Testis (tissue), 2 donors: ENCODE measurements at regions not wholly inside any gene's neighbourhood (a gene's known extent, or its start where the extent isn't known, plus 50 kb on each side); places are given as distances from the start of the nearest gene placed in this dataset.
"Not testable (repeated sequence)": the region's sequence is repeated elsewhere in the genome, so short reads cannot be mapped to it uniquely, and the experiment has no call there.

ENCODE experiments used
- DNase-seq: peaks from one replicate; pipeline ENCODE4 v3.0.0-alpha.2; 2019
- H3K27ac ChIP-seq, 2 donors: fragments of 200-600 bp; sonication (generic); one replicate each; pipeline ENCODE4 v1.5.1; 2019
- H3K27me3 ChIP-seq: fragments of 200-600 bp; sonication (generic); one replicate; pipeline ENCODE4 v1.5.1; 2019
- H3K36me3 ChIP-seq: fragments of 200-600 bp; sonication (generic); one replicate; pipeline ENCODE4 v1.5.1; 2017; ENCODE audit warnings: low read depth; ENCODE audit errors: missing control alignments
- H3K4me1 ChIP-seq: fragments of 200-600 bp; sonication (generic); one replicate; pipeline ENCODE4 v1.5.1; 2019
- H3K4me3 ChIP-seq, 2 donors: fragments of 200-600 bp; sonication (generic); one replicate each; pipeline ENCODE4 v1.5.1; 2017 to 2019
- H3K9me3 ChIP-seq: fragments of 200-600 bp; sonication (generic); one replicate; pipeline ENCODE4 v1.5.1; 2017
- WGBS, 2 donors: methylation state at CpG; one replicate each; pipeline ENCODE4 v1.1.5; 2018; 5-methylcytosine and 5-hydroxymethylcytosine counted together
- intact Hi-C: fragments of 100-400 bp; cut with DNase I; formaldehyde crosslinking; loops from one replicate; pipeline ENCODE4 v1.15.1; 2023; ENCODE audit warnings: low total_unique reads

DNA sequence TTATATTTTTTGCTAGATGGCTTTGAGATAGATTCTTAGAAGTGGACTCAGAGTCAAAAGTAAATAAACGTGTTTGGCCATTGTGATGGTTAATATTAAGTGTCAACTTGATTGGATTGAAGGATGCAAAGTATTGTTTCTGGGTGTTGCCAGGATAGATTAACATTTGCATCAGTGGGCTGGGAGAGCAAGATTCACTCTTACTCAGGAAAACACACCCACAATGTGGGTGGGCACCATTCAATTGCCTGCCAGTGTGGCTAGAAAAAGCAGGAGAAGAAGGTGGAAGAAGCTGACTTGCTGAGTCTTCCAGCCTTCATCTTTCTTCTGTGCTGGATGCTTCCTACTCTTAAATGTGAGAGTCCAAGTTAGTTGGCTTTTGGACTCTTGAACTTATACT, 368.4 kb upstream of the TSPY2 start:
- intact Hi-C loops, DNase-seq, H3K4me3 ChIP-seq, H3K27me3 ChIP-seq, H3K9me3 ChIP-seq, H3K4me1 ChIP-seq, H3K27ac ChIP-seq, H3K36me3 ChIP-seq: not testable (repeated sequence)
- 71% methylated on average over 1 of the region's 1 CpG; no CpG with 5 or more reads in 1 of the 2 donors for WGBS, 2 donors

DNA sequence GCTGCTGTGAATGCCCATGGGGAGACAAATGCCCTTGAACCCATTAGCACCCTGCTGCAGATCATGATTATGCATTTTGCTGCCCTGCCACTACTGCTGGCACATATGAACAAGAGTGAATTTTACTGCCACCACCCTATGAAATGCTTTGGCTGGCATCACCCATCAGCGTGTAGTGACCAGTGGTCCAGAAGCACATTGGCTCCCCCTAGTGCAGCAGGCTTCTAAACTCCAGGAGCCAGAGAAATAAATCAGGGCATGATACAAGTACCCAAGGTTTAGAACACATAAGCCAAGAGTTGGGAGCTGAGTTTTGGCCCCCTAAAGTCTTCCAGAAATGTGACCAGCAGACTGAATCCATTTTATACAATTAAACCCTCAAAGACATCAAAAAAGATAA, 355.4 kb upstream of the TSPY2 start:
- H3K36me3 ChIP-seq, H3K4me1 ChIP-seq, H3K9me3 ChIP-seq, H3K4me3 ChIP-seq, H3K27me3 ChIP-seq, intact Hi-C loops, H3K27ac ChIP-seq: not testable (repeated sequence)
- peak; percentile 57 for DNase-seq
- 75% methylated on average over 1 of the region's 1 CpG; no CpG with 5 or more reads in 1 of the 2 donors for WGBS, 2 donors

DNA sequence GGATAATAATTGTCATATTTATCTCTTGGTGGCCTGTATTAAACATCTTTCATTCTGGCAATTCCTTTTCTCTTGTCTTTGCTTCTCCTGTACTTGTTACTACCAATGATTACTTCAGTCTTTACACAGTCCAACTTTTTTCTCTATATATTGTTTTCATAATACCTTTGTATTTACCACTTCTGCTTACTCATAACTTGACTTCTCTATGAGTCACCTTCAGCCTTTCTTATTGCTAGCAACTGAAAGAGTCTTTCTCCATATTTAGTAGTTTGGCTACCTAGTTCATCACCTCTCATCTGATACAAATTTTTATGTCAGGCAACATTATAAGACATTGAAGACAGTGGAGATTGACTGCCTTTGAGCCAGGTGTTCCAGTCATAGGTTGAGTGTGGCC, 349.3 kb upstream of the TSPY2 start:
- DNase-seq, intact Hi-C loops, H3K4me1 ChIP-seq: not testable (repeated sequence)

DNA sequence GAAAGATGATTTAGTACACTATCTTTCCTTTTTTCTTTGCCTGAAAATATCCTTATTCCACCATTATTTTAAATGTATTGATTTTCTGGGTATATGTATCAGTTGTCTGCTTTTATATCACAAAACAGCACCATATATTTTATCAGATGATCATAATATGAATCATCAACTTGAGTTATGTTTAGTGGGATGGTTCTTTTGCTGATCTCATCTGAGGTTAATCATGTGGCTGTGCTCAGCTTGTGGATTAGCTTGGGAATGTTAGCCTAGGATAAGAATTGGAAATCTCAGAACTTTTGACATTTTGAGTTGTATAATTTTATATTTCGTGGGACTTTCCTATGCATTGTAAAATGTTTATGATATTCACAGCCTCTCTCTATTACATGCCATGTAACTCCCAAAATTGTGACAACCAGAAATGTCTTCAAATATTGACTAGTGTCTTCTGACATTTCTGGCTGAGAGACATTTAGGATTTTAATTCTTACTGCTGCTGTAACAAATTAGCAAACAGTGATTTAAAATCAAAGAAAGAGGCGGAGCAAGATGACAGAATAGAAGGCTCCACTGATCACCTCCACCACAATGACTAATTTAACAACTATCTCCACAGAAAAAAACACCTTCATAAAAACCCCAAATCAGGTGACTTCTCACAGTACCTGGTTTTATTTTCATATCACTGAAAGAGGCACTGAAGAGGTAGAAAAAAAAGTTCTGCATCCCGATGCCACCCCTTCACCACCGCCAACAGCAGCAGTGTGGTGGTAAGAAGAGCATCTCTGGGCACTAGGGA, 337.1 kb upstream of the TSPY2 start:
- H3K36me3 ChIP-seq, DNase-seq, H3K27ac ChIP-seq, H3K4me3 ChIP-seq, H3K27me3 ChIP-seq, intact Hi-C loops, H3K9me3 ChIP-seq, H3K4me1 ChIP-seq: not testable (repeated sequence)
- WGBS, 2 donors = 72 to 91% methylated on average over 4 of the region's 4 CpGs

More for the DNA sequence above, 349.3 kb upstream of the TSPY2 start:
- not testable (repeated sequence) for H3K27me3 ChIP-seq, H3K4me3 ChIP-seq, H3K27ac ChIP-seq, H3K9me3 ChIP-seq, H3K36me3 ChIP-seq

DNA sequence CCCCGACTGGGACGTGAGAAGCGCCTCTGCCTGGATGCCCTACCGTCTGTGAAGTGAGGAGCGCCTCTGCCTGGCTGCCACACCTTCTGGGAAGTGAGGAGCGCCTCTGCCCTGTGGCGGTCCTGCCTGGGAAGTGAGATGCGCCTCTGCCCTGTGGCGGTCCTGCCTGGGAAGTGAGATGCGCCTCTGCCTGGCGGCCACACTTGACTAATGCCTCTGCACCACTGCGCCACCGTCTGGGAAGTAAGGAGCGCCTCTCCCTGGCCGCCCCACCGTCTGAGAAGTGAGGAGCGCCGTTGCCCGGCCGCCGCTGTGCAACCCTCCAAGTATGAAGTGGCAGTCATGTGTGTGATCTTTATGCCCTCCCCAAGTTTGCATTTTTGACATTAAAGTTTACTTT, 307.6 kb upstream of the TSPY2 start:
- H3K27ac ChIP-seq, H3K36me3 ChIP-seq, H3K4me3 ChIP-seq, intact Hi-C loops, H3K4me1 ChIP-seq, H3K27me3 ChIP-seq, H3K9me3 ChIP-seq: not testable (repeated sequence)
- DNase-seq = peak; percentile 15
- 94% methylated on average over 8 of the region's 21 CpGs; no CpG with 5 or more reads in 1 of the 2 donors for WGBS, 2 donors

DNA sequence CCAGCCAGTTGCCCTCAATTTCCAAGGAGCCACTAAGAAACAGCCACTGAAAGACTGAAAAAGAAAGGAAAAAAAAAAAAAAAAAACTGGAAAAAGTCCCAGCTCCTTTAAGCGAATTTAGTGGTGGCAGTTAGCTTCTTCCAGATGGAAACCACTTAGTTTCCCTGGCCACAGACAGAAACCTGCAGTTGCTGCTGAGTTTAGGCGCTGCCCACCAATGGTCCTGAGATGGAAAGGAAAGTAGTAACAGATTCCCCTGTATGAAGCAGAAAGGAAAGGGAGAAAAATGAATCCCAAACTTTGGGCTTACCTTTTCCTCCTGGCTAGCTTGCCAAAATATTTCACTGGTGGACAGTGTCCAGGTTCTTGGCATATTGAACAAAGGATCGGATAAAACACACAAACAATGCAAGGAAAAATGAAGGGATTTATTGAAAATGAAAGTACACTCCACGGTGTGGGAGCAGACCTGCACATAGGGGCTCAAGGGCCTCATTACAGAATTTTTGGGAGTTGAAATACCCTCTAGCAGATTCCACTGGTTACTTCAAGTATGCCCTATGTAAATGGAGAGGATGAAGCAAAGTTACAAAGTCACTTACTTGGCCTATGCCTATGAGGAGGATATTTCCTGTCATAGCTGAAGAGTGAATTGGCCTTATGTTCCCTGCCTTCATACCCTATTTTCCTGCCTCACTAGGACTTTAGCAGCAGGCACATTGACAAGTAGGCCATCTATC, 299.5 kb upstream of the TSPY2 start:
- H3K36me3 ChIP-seq, H3K4me1 ChIP-seq, H3K27me3 ChIP-seq, intact Hi-C loops, H3K4me3 ChIP-seq, H3K27ac ChIP-seq, DNase-seq, H3K9me3 ChIP-seq: not testable (repeated sequence)
- WGBS, 2 donors = 64 to 68% methylated on average over 4 of the region's 4 CpGs

DNA sequence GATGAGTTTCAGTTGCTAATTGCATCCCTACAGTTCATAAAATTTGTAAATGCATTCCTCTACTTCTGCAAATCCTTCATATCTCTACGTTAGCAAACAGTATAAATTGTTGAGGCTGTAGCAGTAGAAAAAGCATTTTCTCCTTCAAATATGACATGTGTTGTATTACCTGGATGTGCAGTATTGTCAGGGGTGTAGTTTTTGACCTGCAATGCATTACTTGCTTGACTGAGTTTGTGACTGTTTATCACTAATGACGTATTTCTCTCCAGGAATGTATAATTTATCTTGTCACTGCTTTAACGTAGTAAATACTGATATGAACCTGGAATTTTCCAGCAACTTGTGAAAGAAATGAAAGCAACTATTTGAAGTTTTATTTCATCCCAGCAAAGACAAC, 279.0 kb upstream of the TSPY2 start:
- H3K4me3 ChIP-seq, H3K36me3 ChIP-seq, DNase-seq, H3K27me3 ChIP-seq, H3K4me1 ChIP-seq, intact Hi-C loops, H3K27ac ChIP-seq, H3K9me3 ChIP-seq: not testable (repeated sequence)
- WGBS, 2 donors = 39 to 43% methylated on average over 3 of the region's 3 CpGs

DNA sequence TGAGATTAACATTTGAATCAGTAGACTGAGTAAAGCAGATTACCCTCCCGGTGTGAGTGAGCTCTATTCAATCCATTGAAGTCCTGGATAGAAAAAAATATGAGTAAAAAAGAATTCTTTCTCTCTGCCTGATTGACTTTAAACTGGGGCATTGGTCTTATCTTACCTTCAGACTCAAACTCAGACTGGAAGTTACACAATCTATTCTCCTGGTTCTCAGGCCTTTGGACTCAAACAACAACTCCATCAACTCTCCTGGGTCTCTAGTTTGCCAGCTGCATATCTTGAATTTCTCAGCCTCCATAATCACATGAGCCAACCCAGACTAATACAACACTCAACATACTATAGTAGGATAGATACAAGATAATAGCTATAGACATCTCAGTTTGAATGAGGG, 255.4 kb upstream of the TSPY2 start:
- H3K27me3 ChIP-seq, intact Hi-C loops, DNase-seq, H3K4me3 ChIP-seq, H3K4me1 ChIP-seq, H3K27ac ChIP-seq, H3K36me3 ChIP-seq, H3K9me3 ChIP-seq: not testable (repeated sequence)
- WGBS, 2 donors = 50 to 65% methylated on average over 1 of the region's 1 CpG
